ENCODE measurements at regions not wholly inside any gene's neighbourhood (a gene's known extent, or its start where the extent isn't known, plus 50 kb on each side); places are given as distances from the start of the nearest gene placed in this dataset.
"Not testable (repeated sequence)": the region's sequence is repeated elsewhere in the genome, so short reads cannot be mapped to it uniquely, and the experiment has no call there.

GRCh38 chr10:86585037-86585929, 63.7 kb upstream of the WAPL start:
- H3K4me1 ChIP-seq (replicated peaks; ENCODE audit: insufficient read depth) = no peaks in the 10 kb centered on the region
- peak; percentile 49 to 60 for DNase-seq
- no peak overlapping the region for H3K4me3 ChIP-seq
- H3K27me3 ChIP-seq (ENCODE audit: insufficient read depth, low read depth) = no peaks in the 10 kb centered on the region
- intact Hi-C loops (cut with micrococcal nuclease; ENCODE audit: unreplicated experiment) = loop anchor here (1.0 to 10.0 kb wide), 3 partner anchors 64 to 480 kb away; partner anchors contain the start of gene WAPL
- no TSS peak for BruUV-seq (replicated peaks)
- no peak overlapping the region for H3K4me2 ChIP-seq
- H3K9me3 ChIP-seq (ENCODE audit: insufficient read depth, low read depth) = no peaks in the 10 kb centered on the region
- CTCF ChIA-PET = interaction anchor here (0.7 to 1.5 kb wide), 2 partner anchors 60 to 185 kb away, joined by 6 read pairs; no protein-coding TSS in a partner anchor
- no peak overlapping the region for H2AFZ ChIP-seq
- no peaks in the 10 kb centered on the region for H3K36me3 ChIP-seq (ENCODE audit: low read depth)
- POLR2A ChIA-PET (ENCODE audit: unreplicated experiment) = no interaction called here
- TF ChIP-seq CTCF (conservative IDR thresholded peaks at IDR 0.05) = peak; percentile 91
- TF ChIP-seq EZH2 (IDR thresholded peaks at IDR 0.05; ENCODE audit: low read depth) = no peak
- H3K27ac ChIP-seq = no peak overlapping the region
- H3K9me2 ChIP-seq (ENCODE audit: insufficient read depth) = no peaks in the 10 kb centered on the region
- no peaks in the 10 kb centered on the region for H3F3A ChIP-seq (ENCODE audit: insufficient read depth, low read depth)
- H4K20me1 ChIP-seq (ENCODE audit: insufficient read depth) = no peaks in the 10 kb centered on the region
- no peaks in the 10 kb centered on the region for H3K79me2 ChIP-seq (ENCODE audit: low read depth)

- TF ChIP-seq EZH2 (IDR thresholded peaks at IDR 0.05; ENCODE audit: low read depth) (no peak), CTCF (conservative IDR thresholded peaks at IDR 0.05) (no peak)
- POLR2A ChIA-PET (ENCODE audit: unreplicated experiment) = no interaction called here
Observed at GRCh38 chr10:86586516-86586915, 64.9 kb upstream of the WAPL start.

DNA sequence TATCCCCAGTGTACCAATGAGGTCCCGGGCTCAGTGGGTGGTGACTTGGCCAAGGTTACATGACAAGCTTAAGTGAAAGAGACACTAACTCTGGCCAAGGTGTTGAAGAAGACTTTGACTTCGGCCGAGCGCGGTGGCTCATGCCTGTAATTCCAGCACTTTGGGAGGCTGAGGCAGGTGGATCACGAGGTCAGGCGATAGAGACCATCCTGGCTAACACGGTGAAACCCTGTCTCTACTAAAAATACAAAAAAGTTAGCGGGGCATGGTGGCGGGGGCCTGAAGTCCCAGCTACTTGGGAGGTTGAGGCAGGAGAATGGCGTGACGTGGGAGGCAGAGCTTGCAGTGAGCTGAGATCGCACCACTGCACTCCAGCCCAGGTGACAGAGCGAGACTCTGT, 65.6 kb upstream of the OPN4 start:
- H3K4me3 ChIP-seq; H3K9me2 ChIP-seq (ENCODE audit: insufficient read depth); DNase-seq; H3K4me2 ChIP-seq; H3K36me3 ChIP-seq (ENCODE audit: low read depth); BruUV-seq (replicated peaks); H3K27me3 ChIP-seq (ENCODE audit: insufficient read depth, low read depth); H3F3A ChIP-seq (ENCODE audit: insufficient read depth, low read depth); POLR2A ChIA-PET (ENCODE audit: unreplicated experiment); H3K79me2 ChIP-seq (ENCODE audit: low read depth); H3K27ac ChIP-seq; H2AFZ ChIP-seq; CTCF ChIA-PET; H3K9me3 ChIP-seq (ENCODE audit: insufficient read depth, low read depth); H4K20me1 ChIP-seq (ENCODE audit: insufficient read depth): not testable (repeated sequence)
- H3K4me1 ChIP-seq (replicated peaks; ENCODE audit: insufficient read depth) = peaks cover 18% of the 10 kb centered on the region
- intact Hi-C loops (cut with micrococcal nuclease; ENCODE audit: unreplicated experiment) = loop anchor here (10.0 kb wide), 1 partner anchor 484 kb away; no protein-coding TSS in a partner anchor

More at GRCh38 chr10:86586516-86586915, 64.9 kb upstream of the WAPL start:
- Histone ChIP-seq H3K4me3 (no peak overlapping the region), H3K79me2 (ENCODE audit: low read depth) (no peaks in the 10 kb centered on the region), H2AFZ (no peak overlapping the region), H3K9me2 (ENCODE audit: insufficient read depth) (no peaks in the 10 kb centered on the region), H3K9me3 (ENCODE audit: insufficient read depth, low read depth) (no peaks in the 10 kb centered on the region), H3K36me3 (ENCODE audit: low read depth) (no peaks in the 10 kb centered on the region), H3K27ac (no peak overlapping the region), H3K27me3 (ENCODE audit: insufficient read depth, low read depth) (no peaks in the 10 kb centered on the region), H3K4me2 (no peak overlapping the region), H3F3A (ENCODE audit: insufficient read depth, low read depth) (no peaks in the 10 kb centered on the region), H3K4me1 (replicated peaks; ENCODE audit: insufficient read depth) (no peaks in the 10 kb centered on the region), H4K20me1 (ENCODE audit: insufficient read depth) (no peaks in the 10 kb centered on the region)
- intact Hi-C loops (cut with micrococcal nuclease; ENCODE audit: unreplicated experiment) = loop anchor here (10.0 kb wide), 1 partner anchor 482 kb away; no protein-coding TSS in a partner anchor
- BruUV-seq (replicated peaks) = no TSS peak
- no peak for DNase-seq
- CTCF ChIA-PET = no interaction called here
